Upper lobe of right lung (tissue), 1 donor: ENCODE measurements at regions not wholly inside any gene's neighbourhood (a gene's known extent, or its start where the extent isn't known, plus 50 kb on each side); places are given as distances from the start of the nearest gene placed in this dataset.

Experiments used
- ATAC-seq: fragments of 200-7000 bp; cut with Tn5 transposase; one replicate; pipeline ENCODE4 v1.9.1; 2020; ENCODE audit warnings: mild to moderate bottlenecking, moderate library complexity
- DNase-seq: peaks from one replicate; pipeline ENCODE4 v3.0.0-alpha.2; 2020
- H3K27ac ChIP-seq: fragments of 200-600 bp; one replicate; pipeline ENCODE4 v1.8.0; 2022
- H3K27me3 ChIP-seq: fragments of 200-600 bp; one replicate; pipeline ENCODE4 v1.8.0; 2022; ENCODE audit warnings: mild to moderate bottlenecking
- H3K36me3 ChIP-seq: fragments of 200-600 bp; one replicate; pipeline ENCODE4 v1.8.0; 2022
- H3K4me1 ChIP-seq: fragments of 200-600 bp; one replicate; pipeline ENCODE4 v1.8.0; 2022
- H3K4me3 ChIP-seq: fragments of 200-600 bp; one replicate; pipeline ENCODE4 v1.8.0; 2022; ENCODE audit warnings: mild to moderate bottlenecking
- H3K9me3 ChIP-seq: fragments of 200-600 bp; one replicate; pipeline ENCODE4 v1.8.0; 2022
- CTCF ChIP-seq: fragments of 200-600 bp; IDR thresholded peaks from one replicate; pipeline ENCODE4 v1.8.0; 2022; ENCODE audit warnings: antibody characterized with exemption
- intact Hi-C: fragments of 100-400 bp; cut with DNase I; formaldehyde crosslinking; loops from one replicate; pipeline ENCODE4 v1.11.0; 2022
- donor health status: DM: no; HTN: yes; CAD: no; lungs with severe emphysema.

GRCh38 chr5:123776761-123777160, 264.8 kb downstream of the CSNK1G3 start:
- Histone ChIP-seq H3K36me3 (no peaks in the 10 kb centered on the region), H3K4me3 (no peak overlapping the region), H3K27ac (no peak overlapping the region), H3K4me1 (no peaks in the 10 kb centered on the region), H3K27me3 (no peaks in the 10 kb centered on the region), H3K9me3 (no peaks in the 10 kb centered on the region)
- intact Hi-C loops: no loop called here
- DNase-seq (no peak), ATAC-seq (no peak)
- no peak for TF ChIP-seq CTCF

GRCh38 chr5:123771715-123772114, 259.7 kb downstream of the CSNK1G3 start:
- no peak overlapping the region for H3K27ac ChIP-seq
- intact Hi-C loops: no loop called here
- H3K4me1 ChIP-seq: no peaks in the 10 kb centered on the region
- no peaks in the 10 kb centered on the region for H3K36me3 ChIP-seq
- ATAC-seq: no peak
- H3K27me3 ChIP-seq: no peaks in the 10 kb centered on the region
- no peak for DNase-seq
- no peaks in the 10 kb centered on the region for H3K9me3 ChIP-seq
- H3K4me3 ChIP-seq: no peak overlapping the region
- no peak for TF ChIP-seq CTCF

- no peak overlapping the region for H3K4me3 ChIP-seq
- H3K36me3 ChIP-seq: no peaks in the 10 kb centered on the region
- no peaks in the 10 kb centered on the region for H3K27me3 ChIP-seq
- no peaks in the 10 kb centered on the region for H3K4me1 ChIP-seq
- intact Hi-C loops: no loop called here
- TF ChIP-seq CTCF: no peak
- no peak overlapping the region for H3K27ac ChIP-seq
- ATAC-seq (no peak), DNase-seq (no peak)
- peaks cover 3% of the 10 kb centered on the region for H3K9me3 ChIP-seq
Measured at GRCh38 chr5:123763201-123763600, 251.2 kb downstream of the CSNK1G3 start.

- no peaks in the 10 kb centered on the region for H3K27me3 ChIP-seq
- no peak overlapping the region for H3K4me3 ChIP-seq
- ATAC-seq (no peak), DNase-seq (no peak)
- intact Hi-C loops: no loop called here
- no peak for TF ChIP-seq CTCF
- H3K27ac ChIP-seq: no peak overlapping the region
- H3K9me3 ChIP-seq: no peaks in the 10 kb centered on the region
- no peaks in the 10 kb centered on the region for H3K4me1 ChIP-seq
- H3K36me3 ChIP-seq: no peaks in the 10 kb centered on the region
Measured at GRCh38 chr5:123756816-123757215, 244.8 kb downstream of the CSNK1G3 start.

GRCh38 chr5:123756318-123756665, 244.3 kb downstream of the CSNK1G3 start:
- Histone ChIP-seq H3K27ac (no peak overlapping the region), H3K36me3 (no peaks in the 10 kb centered on the region), H3K4me3 (no peak overlapping the region), H3K9me3 (no peaks in the 10 kb centered on the region), H3K27me3 (no peaks in the 10 kb centered on the region), H3K4me1 (no peaks in the 10 kb centered on the region)
- TF ChIP-seq CTCF: no peak
- ATAC-seq (no peak), DNase-seq (no peak)
- intact Hi-C loops: no loop called here

GRCh38 chr5:123755653-123756317, 243.8 kb downstream of the CSNK1G3 start:
- ATAC-seq (no peak), DNase-seq (no peak)
- Histone ChIP-seq H3K4me1 (no peaks in the 10 kb centered on the region), H3K27ac (no peak overlapping the region), H3K4me3 (no peak overlapping the region), H3K9me3 (no peaks in the 10 kb centered on the region), H3K27me3 (no peaks in the 10 kb centered on the region), H3K36me3 (no peaks in the 10 kb centered on the region)
- intact Hi-C loops: no loop called here
- no peak for TF ChIP-seq CTCF
